SK-MEL-5 (cell line): ENCODE measurements at regions not wholly inside any gene's neighbourhood (a gene's known extent, or its start where the extent isn't known, plus 50 kb on each side); places are given as distances from the start of the nearest gene placed in this dataset.

Experiments used
- DNase-seq: peaks from one replicate; pipeline ENCODE4 v3.0.0-alpha.2; 2016; ENCODE audit warnings: low read depth, low spot score
- in situ Hi-C: cut with HindIII; loops from 2 replicates; pipeline ENCODE4 v1.10.0; 2016; ENCODE audit warnings: low sequenced_read_pairs, high pct_unique_total_duplicates, low pct_unique_long_range_greater_than_20kb

DNA sequence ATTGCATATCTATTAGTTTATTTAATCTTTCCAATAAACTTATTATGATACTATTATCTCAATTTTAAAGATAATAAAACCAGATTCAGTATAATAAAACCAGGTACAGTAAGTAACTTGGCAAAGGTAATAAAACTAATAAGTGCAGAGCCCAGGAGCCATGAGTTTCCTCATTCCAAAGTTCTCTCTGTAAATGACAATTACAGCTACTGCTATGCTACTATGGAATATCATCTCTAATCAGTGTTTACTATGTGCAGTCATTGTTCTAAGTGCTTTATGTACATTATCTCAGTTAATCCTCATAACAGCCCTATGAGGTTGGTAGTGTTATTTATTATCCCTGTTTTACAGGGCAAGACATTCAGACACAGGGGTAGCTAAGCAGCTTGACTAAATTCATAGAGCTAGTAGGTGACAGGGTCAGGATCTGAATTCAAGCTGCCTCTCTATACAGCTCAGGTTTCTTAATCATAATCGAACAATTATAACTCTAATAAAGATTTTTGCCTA lies 285.0 kb upstream of the PITX2 start:
- in situ Hi-C loops: no loop called here
- DNase-seq: no peak

DNA sequence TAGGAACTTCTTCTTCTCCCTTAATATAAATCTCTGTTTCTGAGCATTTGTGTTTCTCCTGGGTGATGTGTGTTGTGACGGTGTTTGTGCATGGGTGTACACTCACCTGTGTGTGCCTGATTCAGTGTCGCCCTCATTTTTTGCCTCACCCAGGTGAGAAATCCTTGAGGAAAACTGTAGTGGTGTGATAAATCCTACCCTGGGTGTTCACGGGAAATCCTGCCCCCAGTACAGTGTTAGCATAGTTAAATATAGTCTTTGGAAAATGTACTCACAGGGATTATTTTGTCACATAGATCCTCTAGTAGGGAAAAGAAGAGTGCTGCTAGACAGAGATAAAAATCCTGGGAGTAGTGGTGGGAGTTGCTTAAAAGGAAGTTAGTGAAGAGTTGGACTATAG lies 291.9 kb upstream of the PITX2 start:
- in situ Hi-C loops: no loop called here
- DNase-seq: no peak

DNA sequence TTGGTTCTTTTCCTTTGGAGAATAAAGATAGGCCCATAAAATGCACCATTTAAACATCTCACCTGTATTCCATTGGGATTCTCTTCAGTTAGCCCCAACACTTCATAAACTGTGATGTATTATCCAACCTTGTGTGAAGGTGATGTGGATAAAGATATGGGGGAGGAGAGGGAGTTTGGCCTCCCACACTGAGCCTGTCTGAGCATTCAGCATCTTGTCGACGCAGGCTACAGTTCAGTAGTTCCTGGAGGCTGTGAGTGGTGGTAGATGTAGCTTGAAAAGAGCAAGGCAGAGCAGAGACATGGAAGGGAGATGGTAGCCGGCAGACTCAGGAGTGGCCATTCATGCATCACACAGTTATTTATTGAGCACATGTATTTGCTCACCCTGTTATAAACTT lies 292.4 kb upstream of the PITX2 start:
- in situ Hi-C loops: no loop called here
- DNase-seq: no peak

DNA sequence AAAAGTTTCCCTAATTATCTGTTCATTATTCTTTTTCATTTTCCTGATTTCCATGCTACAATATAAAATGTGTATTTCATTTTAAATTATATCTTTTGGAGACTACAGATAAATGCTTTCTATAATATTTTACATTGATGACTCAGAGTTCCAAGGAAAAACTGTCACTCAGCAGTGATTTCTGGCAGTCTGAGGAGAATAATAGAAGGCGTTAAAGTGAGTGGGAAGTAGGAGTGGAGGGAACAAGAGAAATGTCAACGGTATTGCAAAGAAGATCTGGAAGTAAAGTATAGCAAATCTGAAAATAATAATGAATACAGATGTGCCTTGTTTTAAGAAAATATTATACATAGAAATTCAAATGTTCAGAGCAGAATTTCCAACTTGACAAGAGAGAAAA lies 293.6 kb upstream of the PITX2 start:
- in situ Hi-C loops: no loop called here
- no peak for DNase-seq

GRCh38 chr4:110917835-110918234 lies 295.0 kb upstream of the PITX2 start:
- no peak for DNase-seq
- in situ Hi-C loops: no loop called here

DNA sequence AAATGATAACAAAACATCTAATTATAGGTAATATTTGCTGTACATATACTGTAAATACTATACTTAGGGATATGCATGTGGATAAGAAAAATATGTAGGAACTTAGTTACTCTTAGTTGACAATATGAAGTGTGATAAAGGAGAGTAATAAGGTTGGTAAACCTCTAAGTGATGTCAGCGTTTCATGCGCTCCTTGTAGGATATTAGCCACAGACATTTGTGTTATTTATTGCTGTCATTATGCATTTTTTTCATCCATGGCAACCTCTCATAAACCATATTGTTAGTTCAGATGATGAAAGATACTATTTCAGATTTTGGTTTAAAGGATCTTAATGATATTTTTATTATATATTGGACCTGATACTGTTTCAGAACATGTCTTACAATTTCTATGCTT lies 298.1 kb upstream of the PITX2 start:
- in situ Hi-C loops: no loop called here
- DNase-seq: no peak

- in situ Hi-C loops: no loop called here
Observed at GRCh38 chr4:110924761-110925160, 301.9 kb upstream of the PITX2 start.

DNA sequence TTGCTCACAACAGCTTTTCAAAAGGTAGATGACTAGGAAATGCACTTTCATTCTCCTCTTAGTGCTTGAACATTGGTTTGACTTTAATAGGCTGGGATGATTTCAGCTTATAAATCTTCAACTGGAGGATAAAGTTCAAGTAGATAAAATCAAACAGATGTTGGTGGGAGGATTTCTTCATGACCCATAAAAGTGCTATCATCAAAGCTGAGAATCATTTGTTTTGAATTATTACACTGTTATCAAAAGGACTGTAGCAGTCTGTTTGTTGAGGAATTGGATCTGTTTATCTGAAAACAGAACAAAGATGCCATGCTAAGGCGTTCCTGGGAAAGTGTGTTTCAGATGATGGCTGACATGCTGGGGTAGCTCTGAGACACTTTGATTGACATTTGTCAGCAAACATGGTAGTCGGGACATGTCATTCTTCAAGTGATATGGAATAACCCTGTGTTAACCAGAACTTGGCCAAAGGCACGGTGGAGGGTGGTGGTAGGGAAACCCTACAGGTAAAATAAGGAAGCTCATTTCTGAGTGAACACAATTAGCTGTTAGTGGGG lies 304.0 kb upstream of the PITX2 start:
- in situ Hi-C loops: no loop called here

More at GRCh38 chr4:110924761-110925160, 301.9 kb upstream of the PITX2 start:
- no peak for DNase-seq

GRCh38 chr4:110933341-110933740 lies 310.5 kb upstream of the PITX2 start:
- in situ Hi-C loops: no loop called here
- DNase-seq: no peak

More for the DNA sequence above, 304.0 kb upstream of the PITX2 start:
- no peak for DNase-seq

DNA sequence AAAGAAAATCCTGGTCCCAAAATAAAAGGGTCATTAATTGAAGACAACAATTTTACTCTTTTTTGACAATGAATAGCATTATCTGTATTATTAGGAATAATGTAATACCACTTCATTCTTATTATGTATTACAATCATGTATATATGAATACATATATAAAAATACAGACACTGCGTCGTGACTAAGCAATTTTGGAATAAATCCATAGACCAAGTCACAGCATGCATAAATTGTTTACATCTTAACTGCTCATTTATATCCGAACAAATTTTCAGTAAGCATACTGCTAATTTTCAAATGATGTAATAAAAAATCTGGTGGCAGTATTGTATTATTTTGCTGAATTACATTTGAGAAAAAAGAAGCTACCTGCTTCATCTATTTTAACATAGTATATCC lies 321.6 kb upstream of the PITX2 start:
- in situ Hi-C loops: no loop called here
- DNase-seq: no peak

DNA sequence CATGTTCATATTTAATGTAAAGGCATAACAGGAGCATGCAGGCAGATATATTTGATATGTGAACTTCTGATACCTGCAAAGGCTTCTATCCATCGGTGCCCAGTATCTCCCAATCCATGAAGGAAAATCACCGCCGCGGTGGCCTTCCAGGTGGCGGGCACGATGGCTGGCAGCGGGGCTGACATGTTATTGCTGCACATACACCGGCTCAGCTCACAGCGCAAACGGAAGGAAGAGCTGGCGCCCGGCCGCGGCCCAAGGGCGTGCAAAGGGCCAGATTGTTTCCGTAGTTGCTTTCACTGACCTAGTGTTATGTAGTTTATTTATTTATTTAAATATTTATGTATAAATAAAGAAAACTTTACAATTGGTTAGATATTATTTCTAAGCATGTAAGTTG lies 322.7 kb upstream of the PITX2 start:
- in situ Hi-C loops: no loop called here
- no peak for DNase-seq

DNA sequence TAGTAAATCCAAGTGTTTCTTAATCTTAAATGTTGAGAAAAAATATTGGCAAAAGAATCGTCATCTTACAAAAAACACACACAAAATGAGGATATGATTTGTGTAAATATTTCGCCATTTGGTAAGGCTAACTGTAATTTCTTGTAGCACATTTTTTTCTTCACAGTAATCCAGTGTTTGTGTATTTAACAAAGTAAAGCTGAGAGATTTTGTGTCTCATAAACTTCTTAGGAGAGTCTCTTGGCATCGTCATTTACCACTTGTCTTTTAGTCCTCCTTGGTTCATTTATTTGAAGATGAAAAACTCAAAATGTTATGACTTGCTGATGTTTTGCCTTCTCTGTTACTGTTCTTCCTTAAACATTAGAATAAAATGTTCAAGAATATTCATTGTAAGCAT lies 326.7 kb upstream of the PITX2 start:
- in situ Hi-C loops: no loop called here
- no peak for DNase-seq

GRCh38 chr4:110950731-110951130 lies 327.9 kb upstream of the PITX2 start:
- DNase-seq: no peak
- in situ Hi-C loops: no loop called here

DNA sequence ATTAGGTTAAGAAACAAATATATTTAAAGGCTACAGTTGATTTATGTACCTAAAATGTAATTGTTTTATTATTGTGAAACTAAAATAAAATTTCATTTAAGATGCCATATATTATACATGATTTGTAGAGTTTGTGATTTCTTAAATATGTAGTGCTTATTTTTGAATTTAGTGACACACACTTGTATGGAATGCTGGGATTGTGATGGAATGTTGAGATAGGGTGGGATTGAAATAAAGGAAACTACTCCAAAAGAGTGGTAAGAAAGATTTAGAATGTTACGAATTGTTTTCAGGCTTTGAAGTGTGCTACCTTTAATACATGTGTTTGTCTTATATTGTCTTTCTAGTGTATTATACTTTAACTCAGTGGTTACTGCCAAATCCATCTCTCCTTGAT lies 330.3 kb upstream of the PITX2 start:
- in situ Hi-C loops: no loop called here
- no peak for DNase-seq

GRCh38 chr4:110953898-110954297 lies 331.0 kb upstream of the PITX2 start:
- DNase-seq: no peak
- in situ Hi-C loops: no loop called here

GRCh38 chr4:110955748-110956147 lies 332.9 kb upstream of the PITX2 start:
- no peak for DNase-seq
- in situ Hi-C loops: no loop called here

DNA sequence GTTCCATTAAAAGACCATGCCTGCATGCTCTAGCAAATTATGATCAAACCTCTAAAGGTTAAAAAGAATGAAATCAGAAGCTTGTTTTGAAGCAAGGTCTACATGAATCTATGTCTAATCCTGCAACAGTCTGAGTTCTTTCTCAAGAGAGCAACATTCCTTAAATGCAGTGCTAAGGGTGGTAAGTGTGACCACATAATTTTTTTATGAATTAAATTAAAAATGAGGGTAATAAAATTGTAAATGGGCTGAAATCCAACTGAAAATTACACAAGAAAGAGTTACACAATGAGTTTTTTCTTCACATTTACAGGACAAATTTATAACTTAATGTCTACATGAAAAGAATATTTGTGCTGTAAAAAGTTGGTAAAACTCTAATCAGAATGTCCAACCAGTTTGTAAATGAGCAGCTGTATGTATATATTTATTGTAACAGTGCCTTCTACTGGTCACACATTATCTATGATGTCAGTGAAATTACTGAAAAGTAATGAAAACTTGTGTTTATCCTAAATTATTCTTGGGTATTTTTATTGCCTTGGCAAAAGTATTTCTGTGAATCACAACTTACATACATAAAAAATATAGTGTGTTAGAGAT lies 336.3 kb upstream of the PITX2 start:
- peak; percentile 5 for DNase-seq
- in situ Hi-C loops: no loop called here

DNA sequence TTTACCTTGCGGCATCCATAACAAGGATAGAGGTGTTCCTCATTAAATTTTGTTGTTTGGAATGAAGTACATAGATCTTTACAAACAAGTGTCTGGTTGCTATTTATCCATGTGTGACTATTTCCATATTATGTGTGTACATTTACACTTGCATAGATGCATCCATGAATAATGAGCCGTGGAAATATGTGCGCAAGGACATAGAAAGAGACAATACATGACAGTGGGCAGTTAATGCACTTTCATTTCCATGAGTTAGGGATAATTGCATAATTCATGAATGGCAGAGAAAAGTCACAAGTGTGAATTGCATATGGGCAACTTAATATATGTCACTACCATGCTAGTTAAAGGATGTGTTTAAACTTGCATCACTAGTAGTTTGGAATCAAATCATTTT lies 338.2 kb upstream of the PITX2 start:
- DNase-seq: no peak

DNA sequence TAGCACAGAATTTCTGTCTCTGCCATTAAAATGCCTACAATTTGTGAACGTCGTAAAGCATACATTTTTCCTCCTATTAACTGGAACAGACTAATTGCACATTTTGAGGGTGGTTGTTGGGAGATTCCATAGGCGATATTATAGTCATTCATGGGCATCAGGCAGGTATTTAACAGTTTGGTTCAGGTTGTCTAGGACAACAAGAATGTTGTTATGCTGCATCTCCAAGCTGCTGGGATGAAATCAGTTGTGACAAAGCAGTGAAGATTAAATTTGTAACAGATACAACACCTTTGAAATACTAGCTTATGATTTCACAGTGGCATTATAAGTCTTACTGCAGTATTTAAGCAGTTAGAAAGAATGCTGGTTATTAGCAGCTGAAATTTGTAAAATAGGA lies 339.7 kb upstream of the PITX2 start:
- DNase-seq: no peak
- in situ Hi-C loops: no loop called here

More for the DNA sequence above, 338.2 kb upstream of the PITX2 start:
- in situ Hi-C loops: no loop called here
